DLD1 (cell line): ENCODE measurements at regions not wholly inside any gene's neighbourhood (a gene's known extent, or its start where the extent isn't known, plus 50 kb on each side); places are given as distances from the start of the nearest gene placed in this dataset.
"Not testable (repeated sequence)": the region's sequence is repeated elsewhere in the genome, so short reads cannot be mapped to it uniquely, and the experiment has no call there.

Experiments
- in situ Hi-C: cut with HindIII; loops from 2 replicates; pipeline ENCODE4 v1.10.0; 2017; ENCODE audit warnings: low sequenced_read_pairs

DNA sequence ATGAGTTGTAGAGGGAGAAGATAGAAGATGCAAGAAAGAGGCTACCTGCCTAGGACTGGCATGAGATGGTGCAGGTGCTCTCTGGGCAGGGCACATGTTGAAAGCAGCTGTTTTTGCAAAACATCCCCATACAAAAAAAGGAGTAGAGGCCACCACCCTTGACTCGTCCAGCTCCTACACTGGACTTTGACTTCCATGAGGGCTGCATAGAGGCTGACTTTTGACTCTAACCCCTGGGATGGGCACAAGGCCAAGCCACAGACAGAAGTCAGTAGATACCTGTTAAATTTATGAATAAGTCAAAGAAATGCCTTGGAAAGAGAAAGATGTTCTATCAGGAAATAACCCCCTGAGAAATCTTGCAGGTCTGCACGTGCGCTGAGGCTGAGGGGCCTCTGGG lies 1139.1 kb upstream of the TMEM132C start:
- in situ Hi-C loops, result no loop called here

DNA sequence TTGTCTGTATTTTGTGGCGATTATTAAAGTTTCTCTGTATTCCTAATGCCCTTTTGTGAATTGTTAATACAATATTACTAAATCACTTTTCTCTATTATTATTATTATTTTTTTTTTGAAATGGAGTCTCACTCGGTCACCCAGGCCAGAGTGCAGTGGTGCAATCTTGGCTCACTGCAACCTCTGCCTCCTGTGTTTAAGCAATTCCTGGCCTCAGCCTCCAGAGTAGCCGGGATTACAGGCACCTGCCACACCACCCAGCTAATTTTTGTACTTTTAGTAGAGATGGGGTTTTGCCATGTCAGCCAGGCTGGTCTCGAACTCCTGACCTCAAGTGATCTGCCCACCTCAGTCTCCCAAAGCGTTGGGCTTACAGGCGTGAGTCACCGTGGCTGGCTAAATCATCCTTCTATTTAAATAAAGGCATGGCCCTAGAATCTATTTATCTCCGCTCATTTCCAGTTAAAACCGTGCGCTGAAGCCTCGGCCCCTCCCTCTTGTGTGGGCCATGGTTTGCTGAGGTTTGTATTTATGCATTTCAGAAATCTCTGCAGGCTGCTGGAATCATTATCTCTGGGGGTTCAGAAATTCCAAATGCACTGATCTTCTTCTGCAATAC lies 1136.4 kb upstream of the TMEM132C start:
- in situ Hi-C loops, result no loop called here

GRCh38 chr12:127133675-127134335 lies 1133.2 kb upstream of the TMEM132C start:
- in situ Hi-C loops, result no loop called here

DNA sequence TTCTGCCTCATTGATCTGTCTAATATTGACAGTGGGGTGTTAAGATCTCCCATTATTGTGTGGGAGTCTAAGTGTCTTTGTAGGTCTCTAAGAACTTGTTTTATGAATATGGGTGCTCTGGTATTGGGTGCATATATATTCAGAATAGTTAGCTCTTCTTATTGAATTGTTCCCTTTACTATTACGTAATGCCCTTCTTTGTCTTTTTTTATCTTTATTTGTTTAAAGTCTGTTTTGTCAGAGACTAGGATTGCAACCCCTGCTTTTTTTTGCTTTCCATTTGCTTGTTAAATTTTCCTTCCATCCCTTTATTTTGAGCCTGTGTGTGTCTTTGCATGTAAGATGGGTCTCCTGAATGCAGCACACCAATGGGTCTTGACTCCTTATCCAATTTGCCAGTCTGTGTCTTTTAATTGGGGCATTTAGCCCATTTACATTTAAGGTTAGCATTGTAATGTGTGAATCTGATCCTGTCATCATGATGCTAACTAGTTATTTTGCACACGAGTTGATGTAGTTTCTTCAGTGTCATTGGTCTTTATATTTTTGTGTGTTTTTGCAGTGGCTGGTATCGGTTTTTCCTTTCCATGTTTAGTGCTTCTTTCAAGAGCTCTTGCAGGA lies 1126.0 kb upstream of the TMEM132C start:
- in situ Hi-C loops, result not testable (repeated sequence)

DNA sequence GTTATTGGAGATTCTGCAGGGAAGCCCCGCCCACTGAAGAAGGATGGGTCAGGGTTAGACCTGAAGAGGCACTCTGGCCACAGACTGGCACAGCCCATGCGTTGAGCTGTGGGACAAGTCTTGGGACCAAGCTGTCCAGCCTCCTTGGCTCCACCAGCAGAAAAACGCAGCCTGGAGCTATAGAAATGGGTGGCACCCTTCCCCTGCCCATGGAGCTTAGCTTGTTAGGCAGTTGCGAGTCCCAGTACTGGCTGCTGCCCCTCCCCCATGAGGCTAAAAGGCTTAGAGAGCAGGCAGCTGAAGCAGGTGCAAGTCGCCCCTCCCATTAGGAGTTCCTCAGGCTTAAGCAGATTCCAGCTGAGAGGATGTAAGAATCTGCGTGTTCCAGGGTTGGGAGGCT lies 1124.0 kb upstream of the TMEM132C start:
- in situ Hi-C loops, result no loop called here

- in situ Hi-C loops, result no loop called here
Measured at GRCh38 chr12:127144770-127145169, 1122.2 kb upstream of the TMEM132C start.

- in situ Hi-C loops, result no loop called here
Measured at GRCh38 chr12:127145241-127145928, 1121.6 kb upstream of the TMEM132C start.

- in situ Hi-C loops, result no loop called here
Measured at GRCh38 chr12:127145929-127146789, 1120.8 kb upstream of the TMEM132C start.

- in situ Hi-C loops, result no loop called here
Measured at GRCh38 chr12:127146991-127147718, 1119.8 kb upstream of the TMEM132C start.

- in situ Hi-C loops, result no loop called here
Measured at GRCh38 chr12:127147724-127148123, 1119.2 kb upstream of the TMEM132C start.

- in situ Hi-C loops, result no loop called here
Measured at GRCh38 chr12:127148318-127148717, 1118.7 kb upstream of the TMEM132C start.

- in situ Hi-C loops, result no loop called here
Measured at GRCh38 chr12:127149226-127149964, 1117.6 kb upstream of the TMEM132C start.

GRCh38 chr12:127150028-127150427 lies 1116.9 kb upstream of the TMEM132C start:
- in situ Hi-C loops, result no loop called here

GRCh38 chr12:127150479-127150878 lies 1116.5 kb upstream of the TMEM132C start:
- in situ Hi-C loops, result no loop called here

GRCh38 chr12:127150956-127151355 lies 1116.0 kb upstream of the TMEM132C start:
- in situ Hi-C loops, result no loop called here

DNA sequence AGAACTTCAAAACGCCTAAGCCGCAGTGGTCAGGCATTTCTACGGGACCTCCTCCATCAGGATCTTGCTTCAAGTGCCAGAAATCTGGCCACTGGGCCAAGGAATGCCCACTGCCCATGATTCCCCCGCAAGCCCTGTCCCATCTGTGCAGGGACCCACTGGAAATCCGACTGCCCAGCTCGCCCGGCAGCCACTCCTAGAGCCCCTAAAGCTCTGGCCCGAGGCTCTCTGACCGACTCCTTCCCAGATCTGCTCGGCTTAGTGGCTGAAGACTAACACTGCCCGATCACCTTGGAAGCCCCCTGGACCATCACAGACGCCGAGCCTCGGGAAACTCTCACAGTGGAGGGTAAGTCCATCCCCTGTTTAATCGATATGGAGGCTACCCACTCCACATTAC lies 1113.0 kb upstream of the TMEM132C start:
- in situ Hi-C loops, result no loop called here

GRCh38 chr12:127154830-127155229 lies 1112.1 kb upstream of the TMEM132C start:
- in situ Hi-C loops, result not testable (repeated sequence)

- in situ Hi-C loops, result not testable (repeated sequence)
Measured at GRCh38 chr12:127155935-127156619, 1110.9 kb upstream of the TMEM132C start.
